ENCODE measurements at regions not wholly inside any gene's neighbourhood (a gene's known extent, or its start where the extent isn't known, plus 50 kb on each side); places are given as distances from the start of the nearest gene placed in this dataset.

GRCh38 chr2:15692551-15693377, 101.1 kb downstream of the DDX1 start:
- TF ChIP-seq CTCF (IDR thresholded peaks at IDR 0.05), result no peak
- no peak for TF ChIP-seq POLR2AphosphoS5 (IDR thresholded peaks at IDR 0.05)
